Mammary epithelial cell (primary cell): ENCODE measurements at regions not wholly inside any gene's neighbourhood (a gene's known extent, or its start where the extent isn't known, plus 50 kb on each side); places are given as distances from the start of the nearest gene placed in this dataset.

Experiments used
- CTCF ChIP-seq, 2 donors: IDR thresholded peaks in 1 of 2; conservative IDR thresholded peaks in 1 of 2; 2 replicates each; pipeline ENCODE4 v1.5.1; 2011 to 2012; ENCODE audit warnings: inconsistent platforms in 2 of 2, low read length in 2 of 2, mild to moderate bottlenecking in 2 of 2, control low read depth in 1 of 2, low read depth in 1 of 2; ENCODE audit not compliant: insufficient read depth in 1 of 2; ENCODE audit errors: extremely low read depth in 1 of 2
- EZH2 ChIP-seq: IDR thresholded peaks from 2 replicates; pipeline ENCODE4 v1.6.1; 2012; ENCODE audit warnings: low read length, inconsistent platforms, borderline replicate concordance

- TF ChIP-seq CTCF (conservative IDR thresholded peaks at IDR 0.05 in 1 of 2, IDR thresholded peaks at IDR 0.05 in 1 of 2; ENCODE audit: extremely low read depth in 1 of 2, insufficient read depth in 1 of 2, low read depth in 1 of 2, low read length in 2 of 2) (no peak), EZH2 (no peak)
These were observed 115.5 kb upstream of the DMRT1 start for GRCh38 chr9:726005-726404.
